LNCAP (cell line): ENCODE measurements at regions not wholly inside any gene's neighbourhood (a gene's known extent, or its start where the extent isn't known, plus 50 kb on each side); places are given as distances from the start of the nearest gene placed in this dataset.

Source experiments
- CTCF ChIP-seq: fragments of 450-650 bp; IDR thresholded peaks from 2 replicates; pipeline ENCODE4 v1.5.1; 2017; ENCODE audit warnings: mild to moderate bottlenecking

GRCh38 chr13:90717451-90717936, 630.0 kb upstream of the MIR17HG start:
- no peak for TF ChIP-seq CTCF

- no peak for TF ChIP-seq CTCF
Observed at GRCh38 chr13:90719461-90719860, 628.0 kb upstream of the MIR17HG start.

- no peak for TF ChIP-seq CTCF
Observed at GRCh38 chr13:90721937-90722336, 625.5 kb upstream of the MIR17HG start.

GRCh38 chr13:90723381-90723780, 624.1 kb upstream of the MIR17HG start:
- TF ChIP-seq CTCF: no peak

- TF ChIP-seq CTCF: no peak
Observed at GRCh38 chr13:90726375-90726774, 621.1 kb upstream of the MIR17HG start.

GRCh38 chr13:90732049-90732448, 615.4 kb upstream of the MIR17HG start:
- no peak; the same call in 1 of the 2 replicates for TF ChIP-seq CTCF

- TF ChIP-seq CTCF: no peak
Observed at GRCh38 chr13:90738881-90739280, 608.6 kb upstream of the MIR17HG start.

GRCh38 chr13:90740099-90740498, 607.4 kb upstream of the MIR17HG start:
- TF ChIP-seq CTCF: no peak
